Body of pancreas (tissue), 4 donors: ENCODE measurements at regions not wholly inside any gene's neighbourhood (a gene's known extent, or its start where the extent isn't known, plus 50 kb on each side); places are given as distances from the start of the nearest gene placed in this dataset.

ENCODE experiments used
- ATAC-seq: fragments of 150-250 bp; one replicate; pipeline ENCODE4 v1.9.1; 2016
- DNase-seq, 4 donors: peaks; one replicate each; pipeline ENCODE4 v3.0.0-alpha.2; 2019
- H3K27ac ChIP-seq, 4 donors: fragments of 200-600 bp; sonication (generic); 1 replicate in 3 of 4; 2 replicates in 1 of 4; pipeline versions ENCODE4 v1.5.1 to v1.6.1; 2016 to 2019; ENCODE audit warnings: mild to moderate bottlenecking in 1 of 4, mixed read lengths in 1 of 4, moderate library complexity in 1 of 4
- H3K27me3 ChIP-seq, 2 donors: fragments of 200-600 bp; sonication (generic); one replicate each; pipeline ENCODE4 v1.6.0; 2016; ENCODE audit warnings: mild to moderate bottlenecking in 1 of 2
- H3K36me3 ChIP-seq, 2 donors: fragments of 200-600 bp; sonication (generic); replicated peaks in 1 of 2; 2 replicates each; pipeline ENCODE4 v1.5.1; 2016; ENCODE audit warnings: low read depth in 2 of 2; ENCODE audit not compliant: insufficient read depth in 1 of 2
- H3K4me1 ChIP-seq: fragments of 200-600 bp; sonication (generic); one replicate; pipeline ENCODE4 v1.6.0; 2016
- H3K4me3 ChIP-seq, 2 donors: fragments of 200-600 bp; sonication (generic); 1 replicate in 1 of 2; 2 replicates in 1 of 2; pipeline ENCODE4 v1.5.1; 2016 to 2019
- H3K9me3 ChIP-seq, 3 donors: fragments of 200-600 bp; sonication (generic); 1 replicate in 2 of 3; 2 replicates in 1 of 3; pipeline ENCODE4 v1.5.1; 2016
- POLR2A ChIP-seq, 3 donors: fragments of 450-650 bp; IDR thresholded peaks; one replicate each; pipeline ENCODE4 v1.6.1; 2016; ENCODE audit warnings: antibody characterized with exemption in 3 of 3, mild to moderate bottlenecking in 2 of 3
- WGBS, 2 donors: methylation state at CpG; one replicate each; pipeline ENCODE4 v1.1.5; 2017; 5-methylcytosine and 5-hydroxymethylcytosine counted together
- intact Hi-C: fragments of 100-400 bp; cut with DNase I; formaldehyde crosslinking; loops from one replicate; pipeline ENCODE4 v1.15.1; 2023
- TF ChIP-seq, protein P1 (sequence below), 7 experiments: fragments of 450-650 bp in 4 of 7; fragments of 200-600 bp in 3 of 7; sonication (generic) in 3 of 7; IDR thresholded peaks; one replicate each; pipeline ENCODE4 v1.5.1; 2016 to 2019; ENCODE audit warnings: antibody characterized with exemption in 7 of 7

GRCh38 chr3:69590111-69590510 lies 149.2 kb upstream of the MITF start:
- ATAC-seq (no peak), DNase-seq (no peak)
- H3K27me3 ChIP-seq, result no peaks in the 10 kb centered on the region
- TF ChIP-seq, protein P1, sequence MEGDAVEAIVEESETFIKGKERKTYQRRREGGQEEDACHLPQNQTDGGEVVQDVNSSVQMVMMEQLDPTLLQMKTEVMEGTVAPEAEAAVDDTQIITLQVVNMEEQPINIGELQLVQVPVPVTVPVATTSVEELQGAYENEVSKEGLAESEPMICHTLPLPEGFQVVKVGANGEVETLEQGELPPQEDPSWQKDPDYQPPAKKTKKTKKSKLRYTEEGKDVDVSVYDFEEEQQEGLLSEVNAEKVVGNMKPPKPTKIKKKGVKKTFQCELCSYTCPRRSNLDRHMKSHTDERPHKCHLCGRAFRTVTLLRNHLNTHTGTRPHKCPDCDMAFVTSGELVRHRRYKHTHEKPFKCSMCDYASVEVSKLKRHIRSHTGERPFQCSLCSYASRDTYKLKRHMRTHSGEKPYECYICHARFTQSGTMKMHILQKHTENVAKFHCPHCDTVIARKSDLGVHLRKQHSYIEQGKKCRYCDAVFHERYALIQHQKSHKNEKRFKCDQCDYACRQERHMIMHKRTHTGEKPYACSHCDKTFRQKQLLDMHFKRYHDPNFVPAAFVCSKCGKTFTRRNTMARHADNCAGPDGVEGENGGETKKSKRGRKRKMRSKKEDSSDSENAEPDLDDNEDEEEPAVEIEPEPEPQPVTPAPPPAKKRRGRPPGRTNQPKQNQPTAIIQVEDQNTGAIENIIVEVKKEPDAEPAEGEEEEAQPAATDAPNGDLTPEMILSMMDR (IDR thresholded peaks at IDR 0.05), result no peak
- no peak for TF ChIP-seq POLR2A (IDR thresholded peaks at IDR 0.05)
- peaks cover 0 to 9% (median 0%) of the 10 kb centered on the region in 3 donors for H3K9me3 ChIP-seq
- no peaks in the 10 kb centered on the region for H3K36me3 ChIP-seq
- intact Hi-C loops, result no loop called here
- H3K27ac ChIP-seq, result no peak overlapping the region
- H3K4me3 ChIP-seq, result no peak overlapping the region
- H3K4me1 ChIP-seq, result no peaks in the 10 kb centered on the region

GRCh38 chr3:69588170-69588569 lies 151.1 kb upstream of the MITF start:
- no peaks in the 10 kb centered on the region for H3K27me3 ChIP-seq
- H3K4me1 ChIP-seq, result no peaks in the 10 kb centered on the region
- no peak overlapping the region for H3K27ac ChIP-seq
- 54 to 56% methylated on average over 2 of the region's 2 CpGs for WGBS, 2 donors
- ATAC-seq, result no peak
- DNase-seq, result no peak
- peaks cover 0 to 9% (median 0%) of the 10 kb centered on the region in 3 donors for H3K9me3 ChIP-seq
- no peaks in the 10 kb centered on the region for H3K36me3 ChIP-seq
- H3K4me3 ChIP-seq, result no peak overlapping the region
- intact Hi-C loops, result no loop called here
- TF ChIP-seq, protein P1 (IDR thresholded peaks at IDR 0.05), result no peak
- no peak for TF ChIP-seq POLR2A (IDR thresholded peaks at IDR 0.05)

DNA sequence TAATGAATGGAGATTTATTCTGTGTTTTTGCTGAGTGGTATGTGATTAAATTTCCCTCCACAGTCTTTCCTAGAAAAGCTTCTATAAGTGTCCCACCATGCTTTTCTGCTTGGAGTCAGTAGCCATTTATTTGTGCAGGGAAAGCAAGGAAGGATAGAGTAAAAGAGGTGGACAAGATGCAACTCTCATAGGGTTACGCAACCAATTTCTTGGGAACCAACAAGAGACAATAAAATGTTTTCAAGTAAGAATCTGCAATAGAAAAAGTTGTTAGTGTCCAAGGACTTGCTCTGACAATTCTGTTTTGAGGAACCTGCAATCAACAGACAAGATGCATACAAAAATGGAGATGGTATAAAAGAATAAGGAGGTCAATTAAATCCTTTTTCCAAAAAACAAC lies 153.8 kb upstream of the MITF start:
- no peaks in the 10 kb centered on the region for H3K4me1 ChIP-seq
- peaks cover 0 to 9% (median 0%) of the 10 kb centered on the region in 3 donors for H3K9me3 ChIP-seq
- WGBS, 2 donors, result 76 to 93% methylated on average over 1 of the region's 1 CpG
- no peak overlapping the region for H3K4me3 ChIP-seq
- H3K36me3 ChIP-seq, result no peaks in the 10 kb centered on the region
- no peak overlapping the region for H3K27ac ChIP-seq
- ATAC-seq, result no peak
- no peaks in the 10 kb centered on the region for H3K27me3 ChIP-seq
- no peak for DNase-seq
- intact Hi-C loops, result no loop called here
- TF ChIP-seq POLR2A (IDR thresholded peaks at IDR 0.05), result no peak
- TF ChIP-seq, protein P1 (IDR thresholded peaks at IDR 0.05), result no peak

DNA sequence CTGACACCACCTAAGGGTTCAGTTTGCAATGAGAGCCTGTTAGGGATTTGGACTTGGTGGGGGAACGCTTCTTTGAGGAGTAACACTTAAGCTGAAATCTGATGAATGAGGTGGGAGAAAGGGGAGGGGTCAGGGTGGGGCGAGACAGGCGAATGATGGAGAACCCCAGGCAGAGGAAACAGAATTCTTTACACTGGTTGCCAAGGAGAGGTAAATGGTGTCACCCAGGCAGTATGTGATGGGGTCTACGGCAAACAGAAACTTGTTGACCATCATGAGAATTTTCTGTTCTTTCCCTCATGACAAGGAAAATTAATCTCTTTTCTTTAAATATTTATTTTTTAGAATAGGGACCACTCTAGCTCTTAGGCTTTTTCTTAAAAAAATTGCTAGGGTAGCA lies 157.2 kb upstream of the MITF start:
- H3K36me3 ChIP-seq, result no peaks in the 10 kb centered on the region
- DNase-seq, result no peak
- WGBS, 2 donors, result 63 to 67% methylated on average over 4 of the region's 4 CpGs
- H3K9me3 ChIP-seq, result peaks cover 0 to 1% (median 0%) of the 10 kb centered on the region in 3 donors
- no peak overlapping the region for H3K27ac ChIP-seq
- TF ChIP-seq, protein P1 (IDR thresholded peaks at IDR 0.05), result no peak
- TF ChIP-seq POLR2A (IDR thresholded peaks at IDR 0.05), result no peak
- no peaks in the 10 kb centered on the region for H3K4me1 ChIP-seq
- intact Hi-C loops, result no loop called here
- ATAC-seq, result no peak
- no peak overlapping the region for H3K4me3 ChIP-seq
- no peaks in the 10 kb centered on the region for H3K27me3 ChIP-seq

GRCh38 chr3:69579306-69580041 lies 159.8 kb upstream of the MITF start:
- no peaks in the 10 kb centered on the region for H3K27me3 ChIP-seq
- TF ChIP-seq, protein P1 (IDR thresholded peaks at IDR 0.05), result no peak
- no peak for TF ChIP-seq POLR2A (IDR thresholded peaks at IDR 0.05)
- H3K4me1 ChIP-seq, result no peaks in the 10 kb centered on the region
- DNase-seq, result no peak
- H3K27ac ChIP-seq, result no peak overlapping the region
- no peaks in the 10 kb centered on the region for H3K36me3 ChIP-seq
- intact Hi-C loops, result no loop called here
- H3K4me3 ChIP-seq, result no peak overlapping the region
- no peaks in the 10 kb centered on the region for H3K9me3 ChIP-seq
- WGBS, 2 donors, result 52 to 57% methylated on average over 8 of the region's 8 CpGs
- no peak for ATAC-seq
